ENCODE measurements at regions not wholly inside any gene's neighbourhood (a gene's known extent, or its start where the extent isn't known, plus 50 kb on each side); places are given as distances from the start of the nearest gene placed in this dataset.

DNA sequence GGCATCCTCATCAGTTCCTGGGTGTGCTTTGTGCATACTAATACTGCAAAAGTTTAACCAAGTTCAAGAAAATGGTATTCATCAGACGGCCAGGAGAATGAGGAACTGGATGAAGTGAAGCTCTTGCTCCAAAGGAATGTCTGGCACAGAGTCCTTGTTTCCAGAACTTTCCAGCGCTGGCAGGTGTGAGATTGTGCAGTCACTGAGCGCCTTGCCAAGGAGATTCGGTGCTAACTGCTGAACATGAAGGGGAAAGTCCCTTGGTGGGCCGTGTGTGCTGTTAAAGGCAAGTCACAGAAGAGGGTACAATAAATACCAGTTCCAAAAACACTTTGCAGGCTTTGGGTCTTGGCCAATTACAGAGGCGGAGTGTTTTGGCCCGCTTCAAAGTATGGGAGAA is 262.3 kb upstream of the SOX4 start:
- no peak for DNase-seq (ENCODE audit: low read depth, low spot score)
- TF ChIP-seq CTCF (IDR thresholded peaks at IDR 0.05; ENCODE audit: low read depth, low read length), result no peak
- H3K4me3 ChIP-seq (ENCODE audit: low read depth, low read length), result no peak overlapping the region
- in situ Hi-C loops (cut with HindIII; ENCODE audit: low sequenced_read_pairs), result no loop called here

- no peak for DNase-seq (ENCODE audit: low read depth, low spot score)
- no peak for TF ChIP-seq CTCF (IDR thresholded peaks at IDR 0.05; ENCODE audit: low read depth, low read length)
- H3K4me3 ChIP-seq (ENCODE audit: low read depth, low read length), result no peak overlapping the region
- in situ Hi-C loops (cut with HindIII; ENCODE audit: low sequenced_read_pairs), result no loop called here
These were observed 261.5 kb upstream of the SOX4 start for GRCh38 chr6:21332077-21332476.

DNA sequence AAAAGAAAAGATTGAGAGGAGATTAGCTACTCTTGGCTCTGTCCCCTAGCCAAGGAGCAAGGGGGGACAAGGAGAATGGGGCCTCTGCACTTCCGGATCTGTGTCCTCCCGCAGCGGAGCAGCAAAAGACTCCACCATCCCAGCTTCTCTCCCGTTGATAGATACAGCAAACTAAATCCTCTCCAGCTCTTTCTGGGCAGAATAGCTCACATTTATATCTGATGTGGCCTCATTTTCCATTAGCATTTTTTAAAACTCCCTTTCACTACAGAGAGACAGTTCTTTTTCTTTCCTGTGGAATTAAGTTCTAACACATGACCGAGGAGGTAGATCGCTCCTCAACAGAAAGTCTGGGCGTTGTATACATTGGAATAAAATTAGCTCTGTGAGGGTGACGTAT is 260.9 kb upstream of the SOX4 start:
- TF ChIP-seq CTCF (IDR thresholded peaks at IDR 0.05; ENCODE audit: low read depth, low read length), result no peak
- H3K4me3 ChIP-seq (ENCODE audit: low read depth, low read length), result no peak overlapping the region
- in situ Hi-C loops (cut with HindIII; ENCODE audit: low sequenced_read_pairs), result no loop called here
- no peak for DNase-seq (ENCODE audit: low read depth, low spot score)

- TF ChIP-seq CTCF (IDR thresholded peaks at IDR 0.05; ENCODE audit: low read depth, low read length), result no peak
- DNase-seq (ENCODE audit: low read depth, low spot score), result no peak
- in situ Hi-C loops (cut with HindIII; ENCODE audit: low sequenced_read_pairs), result no loop called here
- H3K4me3 ChIP-seq (ENCODE audit: low read depth, low read length), result no peak overlapping the region
These were observed 259.8 kb upstream of the SOX4 start for GRCh38 chr6:21333715-21334114.

DNA sequence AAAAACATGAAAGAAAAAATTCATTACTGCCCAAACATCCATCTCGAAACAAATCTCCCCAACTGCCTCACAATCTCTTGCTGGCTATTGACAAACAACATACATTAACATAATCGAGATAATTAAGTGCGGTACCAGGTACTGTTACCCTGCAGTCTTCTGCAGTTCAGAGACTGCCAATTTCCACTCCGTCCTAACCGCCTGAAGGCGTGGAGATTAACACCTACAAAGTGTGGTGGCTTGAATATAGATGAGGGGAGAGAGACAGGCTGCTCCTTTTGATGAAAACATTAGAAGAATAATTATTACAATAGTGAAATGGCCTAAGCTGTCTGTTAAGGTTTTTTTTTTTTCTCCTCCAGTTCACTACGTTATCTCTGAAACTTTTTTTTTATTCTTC is 258.9 kb upstream of the SOX4 start:
- in situ Hi-C loops (cut with HindIII; ENCODE audit: low sequenced_read_pairs), result no loop called here
- no peak overlapping the region for H3K4me3 ChIP-seq (ENCODE audit: low read depth, low read length)
- DNase-seq (ENCODE audit: low read depth, low spot score), result no peak
- no peak for TF ChIP-seq CTCF (IDR thresholded peaks at IDR 0.05; ENCODE audit: low read depth, low read length)

- H3K4me3 ChIP-seq (ENCODE audit: low read depth, low read length), result no peak overlapping the region
- no peak for DNase-seq (ENCODE audit: low read depth, low spot score)
- in situ Hi-C loops (cut with HindIII; ENCODE audit: low sequenced_read_pairs), result no loop called here
- no peak for TF ChIP-seq CTCF (IDR thresholded peaks at IDR 0.05; ENCODE audit: low read depth, low read length)
These were observed 258.0 kb upstream of the SOX4 start for GRCh38 chr6:21335591-21335990.

DNA sequence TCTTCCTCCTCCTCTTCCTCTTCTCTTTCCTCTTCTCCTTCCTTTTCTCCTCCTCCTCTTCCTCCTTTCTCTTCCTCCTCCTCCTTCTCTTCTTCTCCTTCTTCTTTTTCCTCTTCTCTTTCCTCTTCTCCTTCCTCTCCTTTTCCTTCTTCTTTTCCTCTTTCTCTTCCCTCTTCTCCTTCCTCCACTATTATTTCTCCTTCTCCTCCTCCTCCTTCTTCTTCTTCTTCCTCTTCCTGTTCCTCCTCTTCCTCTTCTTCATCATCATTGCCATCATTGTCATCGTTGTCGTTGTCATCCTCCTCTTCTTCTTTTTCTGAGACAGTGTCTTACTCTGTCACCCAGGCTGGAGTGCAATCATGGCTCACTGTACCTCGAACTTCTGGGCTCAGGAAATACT is 256.3 kb upstream of the SOX4 start:
- H3K4me3 ChIP-seq (ENCODE audit: low read depth, low read length), result no peak overlapping the region
- DNase-seq (ENCODE audit: low read depth, low spot score), result no peak
- in situ Hi-C loops (cut with HindIII; ENCODE audit: low sequenced_read_pairs), result no loop called here
- no peak for TF ChIP-seq CTCF (IDR thresholded peaks at IDR 0.05; ENCODE audit: low read depth, low read length)
